ENCODE measurements at regions not wholly inside any gene's neighbourhood (a gene's known extent, or its start where the extent isn't known, plus 50 kb on each side); places are given as distances from the start of the nearest gene placed in this dataset.
A peak's percentile ranks its signal among the peaks of the same experiment; 100 is the strongest.

GRCh38 chr7:79547132-79547531 is 93.7 kb upstream of the MAGI2 start:
- no peak for DNase-seq (ENCODE audit: low read depth)
- Histone ChIP-seq H3K36me3 (ENCODE audit: control insufficient read depth, insufficient read depth, low read length) (no peaks in the 10 kb centered on the region), H3K4me3 (ENCODE audit: low read depth, low read length) (no peak overlapping the region), H3K27me3 (ENCODE audit: control insufficient read depth, insufficient read depth, low read length) (no peaks in the 10 kb centered on the region)
- no peak for TF ChIP-seq CTCF (IDR thresholded peaks at IDR 0.05; ENCODE audit: insufficient read depth, low read length, poor library complexity, severe bottlenecking)

- Histone ChIP-seq H3K36me3 (ENCODE audit: control insufficient read depth, insufficient read depth, low read length) (no peaks in the 10 kb centered on the region), H3K4me3 (ENCODE audit: low read depth, low read length) (no peak overlapping the region), H3K27me3 (ENCODE audit: control insufficient read depth, insufficient read depth, low read length) (no peaks in the 10 kb centered on the region)
- TF ChIP-seq CTCF (IDR thresholded peaks at IDR 0.05; ENCODE audit: insufficient read depth, low read length, poor library complexity, severe bottlenecking), result no peak
- no peak for DNase-seq (ENCODE audit: low read depth)
Measured at GRCh38 chr7:79540592-79540991, 87.1 kb upstream of the MAGI2 start.

GRCh38 chr7:79534128-79534527 is 80.7 kb upstream of the MAGI2 start:
- no peak overlapping the region for H3K4me3 ChIP-seq (ENCODE audit: low read depth, low read length)
- H3K27me3 ChIP-seq (ENCODE audit: control insufficient read depth, insufficient read depth, low read length), result no peaks in the 10 kb centered on the region
- DNase-seq (ENCODE audit: low read depth), result no peak
- no peaks in the 10 kb centered on the region for H3K36me3 ChIP-seq (ENCODE audit: control insufficient read depth, insufficient read depth, low read length)
- TF ChIP-seq CTCF (IDR thresholded peaks at IDR 0.05; ENCODE audit: insufficient read depth, low read length, poor library complexity, severe bottlenecking), result no peak

GRCh38 chr7:79531905-79532664 is 78.6 kb upstream of the MAGI2 start:
- no peaks in the 10 kb centered on the region for H3K27me3 ChIP-seq (ENCODE audit: control insufficient read depth, insufficient read depth, low read length)
- DNase-seq (ENCODE audit: low read depth), result no peak
- no peak overlapping the region for H3K4me3 ChIP-seq (ENCODE audit: low read depth, low read length)
- TF ChIP-seq CTCF (IDR thresholded peaks at IDR 0.05; ENCODE audit: insufficient read depth, low read length, poor library complexity, severe bottlenecking), result no peak
- no peaks in the 10 kb centered on the region for H3K36me3 ChIP-seq (ENCODE audit: control insufficient read depth, insufficient read depth, low read length)

GRCh38 chr7:79531116-79531515 is 77.6 kb upstream of the MAGI2 start:
- Histone ChIP-seq H3K4me3 (ENCODE audit: low read depth, low read length) (no peak overlapping the region), H3K27me3 (ENCODE audit: control insufficient read depth, insufficient read depth, low read length) (no peaks in the 10 kb centered on the region), H3K36me3 (ENCODE audit: control insufficient read depth, insufficient read depth, low read length) (no peaks in the 10 kb centered on the region)
- no peak for TF ChIP-seq CTCF (IDR thresholded peaks at IDR 0.05; ENCODE audit: insufficient read depth, low read length, poor library complexity, severe bottlenecking)
- no peak for DNase-seq (ENCODE audit: low read depth)

GRCh38 chr7:79529881-79530235 is 76.4 kb upstream of the MAGI2 start:
- Histone ChIP-seq H3K4me3 (ENCODE audit: low read depth, low read length) (no peak overlapping the region), H3K36me3 (ENCODE audit: control insufficient read depth, insufficient read depth, low read length) (no peaks in the 10 kb centered on the region), H3K27me3 (ENCODE audit: control insufficient read depth, insufficient read depth, low read length) (no peaks in the 10 kb centered on the region)
- DNase-seq (ENCODE audit: low read depth), result peak; percentile 10
- TF ChIP-seq CTCF (IDR thresholded peaks at IDR 0.05; ENCODE audit: insufficient read depth, low read length, poor library complexity, severe bottlenecking), result no peak
